Panc1 (cell line): ENCODE measurements at regions not wholly inside any gene's neighbourhood (a gene's known extent, or its start where the extent isn't known, plus 50 kb on each side); places are given as distances from the start of the nearest gene placed in this dataset.

ENCODE experiments used
- ATAC-seq: fragments of 200-7000 bp; cut with Tn5 transposase; 2 replicates; pipeline ENCODE4 v1.9.1; 2020; ENCODE audit warnings: mild to moderate bottlenecking, moderate library complexity
- BruUV-seq: library from RNA; stranded (reverse); fragments of 400-500 nt; replicated peaks from 2 replicates; lab custom pipeline; 2021; lab: Mats Ljungman, UMichigan
- CTCF ChIA-PET: fragments of 300-600 bp; sonication (Branson Sonifier 250); formaldehyde crosslinking; loops from one replicate; lab custom pipeline; 2022; ENCODE audit warnings: antibody characterized with exemption; lab: Charles Lee
- POLR2A ChIA-PET: fragments of 300-600 bp; sonication (Branson Sonifier 250); formaldehyde crosslinking; loops from one replicate; lab custom pipeline; 2022; ENCODE audit warnings: antibody characterized with exemption; lab: Charles Lee
- DNase-seq: peaks from one replicate; pipeline ENCODE4 v3.0.0-alpha.2; 2010; ENCODE audit warnings: low read depth, low spot score
- H3K27ac ChIP-seq: 2 replicates; pipeline ENCODE4 v1.5.1; 2011; ENCODE audit warnings: mild to moderate bottlenecking, low read length, inconsistent platforms
- H3K27me3 ChIP-seq: fragments of 200-500 bp; sonication (Bioruptor generic); 2 replicates; pipeline ENCODE4 v1.6.0; 2014; ENCODE audit warnings: low read length, inconsistent platforms; ENCODE audit not compliant: control insufficient read depth, insufficient read depth
- H3K36me3 ChIP-seq: fragments of 200-500 bp; sonication (Bioruptor generic); 2 replicates; pipeline ENCODE4 v1.5.1; 2014; ENCODE audit warnings: inconsistent platforms, mild to moderate bottlenecking, low read length, moderate library complexity; ENCODE audit not compliant: control insufficient read depth, insufficient read depth
- H3K4me1 ChIP-seq: 2 replicates; pipeline ENCODE4 v1.5.1; 2011; ENCODE audit warnings: inconsistent platforms, mild to moderate bottlenecking, low read length, moderate library complexity; ENCODE audit not compliant: control insufficient read depth, insufficient read depth
- H3K4me3 ChIP-seq, 2 experiments: 2 replicates each; pipeline ENCODE4 v1.5.1; 2011 to 2012; ENCODE audit warnings: low read depth in 2 of 2, low read length in 2 of 2, mild to moderate bottlenecking in 2 of 2, inconsistent platforms in 1 of 2, moderate library complexity in 1 of 2
- H3K9me3 ChIP-seq: fragments of 200-500 bp; sonication (Bioruptor generic); 2 replicates; pipeline ENCODE4 v1.5.1; 2014; ENCODE audit warnings: low read depth, mild to moderate bottlenecking, inconsistent platforms, low read length, moderate library complexity; ENCODE audit not compliant: control insufficient read depth, insufficient read depth
- POLR2AphosphoS5 ChIP-seq: IDR thresholded peaks from 2 replicates; pipeline ENCODE4 v1.6.1; 2012; ENCODE audit warnings: mild to moderate bottlenecking, low read depth, low read length, moderate library complexity
- SIN3A ChIP-seq: IDR thresholded peaks from 2 replicates; pipeline ENCODE4 v1.6.1; 2012; ENCODE audit warnings: low read depth, mild to moderate bottlenecking, low read length, moderate library complexity, borderline replicate concordance; ENCODE audit not compliant: insufficient read depth
- TCF7L2 ChIP-seq: IDR thresholded peaks from 2 replicates; pipeline ENCODE4 v1.6.1; 2011; ENCODE audit warnings: mild to moderate bottlenecking, low read depth, low read length, inconsistent platforms
- in situ Hi-C: cut with HindIII; loops from 2 replicates; pipeline ENCODE4 v1.10.0; 2016; ENCODE audit warnings: low sequenced_read_pairs, low pct_unique_long_range_greater_than_20kb
- intact Hi-C: fragments of 100-400 bp; cut with micrococcal nuclease; formaldehyde crosslinking; loops from one replicate; pipeline ENCODE4 v1.10.0; 2022; ENCODE audit not compliant: unreplicated experiment
- TF ChIP-seq, protein P1 (sequence below): fragments of 450-650 bp; IDR thresholded peaks from 2 replicates; pipeline ENCODE4 v1.5.1; 2017; ENCODE audit warnings: mild to moderate bottlenecking
- TF ChIP-seq, protein P2 (sequence below), 2 experiments: IDR thresholded peaks; 2 replicates each; pipeline ENCODE4 v1.6.1; 2011 to 2012; ENCODE audit warnings: low read depth in 2 of 2, control low read depth in 1 of 2, low read length in 1 of 2, mild to moderate bottlenecking in 1 of 2, moderate library complexity in 1 of 2; ENCODE audit not compliant: insufficient read depth in 1 of 2

DNA sequence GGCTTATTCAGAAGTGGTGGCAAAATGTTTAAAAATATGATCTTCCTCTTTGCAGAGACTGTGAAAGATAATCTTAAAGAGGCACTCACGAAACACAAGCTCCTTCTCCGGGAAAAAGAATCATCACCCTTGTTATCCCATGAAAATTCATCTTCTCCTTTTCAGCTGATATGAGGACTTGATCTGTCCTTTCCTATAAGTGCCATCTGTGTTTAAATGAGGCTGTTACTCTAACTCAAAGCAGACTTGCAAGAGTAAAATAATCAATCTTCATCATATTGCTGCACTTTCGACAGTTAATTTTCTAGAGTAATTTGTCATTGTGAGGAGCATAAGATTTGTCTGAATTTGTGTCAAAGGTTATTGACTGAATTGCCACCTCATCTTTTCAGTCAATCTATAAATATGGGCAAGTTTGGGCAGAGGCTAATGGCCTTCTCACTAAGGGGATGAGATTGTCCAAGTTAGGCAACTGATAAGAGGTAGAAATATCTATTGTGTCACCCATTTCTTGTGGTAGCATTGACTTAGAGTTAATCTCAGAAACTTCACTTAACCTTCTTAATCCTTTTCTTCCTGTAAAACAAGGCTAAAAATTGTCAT lies 452.9 kb downstream of the GRXCR1 start:
- no peak overlapping the region for H3K4me3 ChIP-seq
- no peaks in the 10 kb centered on the region for H3K36me3 ChIP-seq
- DNase-seq (no peak), ATAC-seq (no peak)
- H3K27me3 ChIP-seq, result no peaks in the 10 kb centered on the region
- no TSS peak for BruUV-seq
- H3K4me1 ChIP-seq, result no peaks in the 10 kb centered on the region
- ChIA-PET POLR2A (no interaction called here), CTCF (no interaction called here)
- in situ Hi-C loops (no loop called here), intact Hi-C loops (no loop called here)
- H3K27ac ChIP-seq, result no peak overlapping the region
- H3K9me3 ChIP-seq, result no peaks in the 10 kb centered on the region
- TF ChIP-seq, protein P1, sequence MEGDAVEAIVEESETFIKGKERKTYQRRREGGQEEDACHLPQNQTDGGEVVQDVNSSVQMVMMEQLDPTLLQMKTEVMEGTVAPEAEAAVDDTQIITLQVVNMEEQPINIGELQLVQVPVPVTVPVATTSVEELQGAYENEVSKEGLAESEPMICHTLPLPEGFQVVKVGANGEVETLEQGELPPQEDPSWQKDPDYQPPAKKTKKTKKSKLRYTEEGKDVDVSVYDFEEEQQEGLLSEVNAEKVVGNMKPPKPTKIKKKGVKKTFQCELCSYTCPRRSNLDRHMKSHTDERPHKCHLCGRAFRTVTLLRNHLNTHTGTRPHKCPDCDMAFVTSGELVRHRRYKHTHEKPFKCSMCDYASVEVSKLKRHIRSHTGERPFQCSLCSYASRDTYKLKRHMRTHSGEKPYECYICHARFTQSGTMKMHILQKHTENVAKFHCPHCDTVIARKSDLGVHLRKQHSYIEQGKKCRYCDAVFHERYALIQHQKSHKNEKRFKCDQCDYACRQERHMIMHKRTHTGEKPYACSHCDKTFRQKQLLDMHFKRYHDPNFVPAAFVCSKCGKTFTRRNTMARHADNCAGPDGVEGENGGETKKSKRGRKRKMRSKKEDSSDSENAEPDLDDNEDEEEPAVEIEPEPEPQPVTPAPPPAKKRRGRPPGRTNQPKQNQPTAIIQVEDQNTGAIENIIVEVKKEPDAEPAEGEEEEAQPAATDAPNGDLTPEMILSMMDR, result no peak
- no peak for TF ChIP-seq SIN3A
- TF ChIP-seq POLR2AphosphoS5, result no peak
- TF ChIP-seq TCF7L2, result no peak
- TF ChIP-seq, protein P2, sequence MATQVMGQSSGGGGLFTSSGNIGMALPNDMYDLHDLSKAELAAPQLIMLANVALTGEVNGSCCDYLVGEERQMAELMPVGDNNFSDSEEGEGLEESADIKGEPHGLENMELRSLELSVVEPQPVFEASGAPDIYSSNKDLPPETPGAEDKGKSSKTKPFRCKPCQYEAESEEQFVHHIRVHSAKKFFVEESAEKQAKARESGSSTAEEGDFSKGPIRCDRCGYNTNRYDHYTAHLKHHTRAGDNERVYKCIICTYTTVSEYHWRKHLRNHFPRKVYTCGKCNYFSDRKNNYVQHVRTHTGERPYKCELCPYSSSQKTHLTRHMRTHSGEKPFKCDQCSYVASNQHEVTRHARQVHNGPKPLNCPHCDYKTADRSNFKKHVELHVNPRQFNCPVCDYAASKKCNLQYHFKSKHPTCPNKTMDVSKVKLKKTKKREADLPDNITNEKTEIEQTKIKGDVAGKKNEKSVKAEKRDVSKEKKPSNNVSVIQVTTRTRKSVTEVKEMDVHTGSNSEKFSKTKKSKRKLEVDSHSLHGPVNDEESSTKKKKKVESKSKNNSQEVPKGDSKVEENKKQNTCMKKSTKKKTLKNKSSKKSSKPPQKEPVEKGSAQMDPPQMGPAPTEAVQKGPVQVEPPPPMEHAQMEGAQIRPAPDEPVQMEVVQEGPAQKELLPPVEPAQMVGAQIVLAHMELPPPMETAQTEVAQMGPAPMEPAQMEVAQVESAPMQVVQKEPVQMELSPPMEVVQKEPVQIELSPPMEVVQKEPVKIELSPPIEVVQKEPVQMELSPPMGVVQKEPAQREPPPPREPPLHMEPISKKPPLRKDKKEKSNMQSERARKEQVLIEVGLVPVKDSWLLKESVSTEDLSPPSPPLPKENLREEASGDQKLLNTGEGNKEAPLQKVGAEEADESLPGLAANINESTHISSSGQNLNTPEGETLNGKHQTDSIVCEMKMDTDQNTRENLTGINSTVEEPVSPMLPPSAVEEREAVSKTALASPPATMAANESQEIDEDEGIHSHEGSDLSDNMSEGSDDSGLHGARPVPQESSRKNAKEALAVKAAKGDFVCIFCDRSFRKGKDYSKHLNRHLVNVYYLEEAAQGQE (IDR thresholded peaks at IDR 0.05; ENCODE audit: insufficient read depth in 1 of 2, low read depth in 2 of 2, low read length in 1 of 2), result no peak

DNA sequence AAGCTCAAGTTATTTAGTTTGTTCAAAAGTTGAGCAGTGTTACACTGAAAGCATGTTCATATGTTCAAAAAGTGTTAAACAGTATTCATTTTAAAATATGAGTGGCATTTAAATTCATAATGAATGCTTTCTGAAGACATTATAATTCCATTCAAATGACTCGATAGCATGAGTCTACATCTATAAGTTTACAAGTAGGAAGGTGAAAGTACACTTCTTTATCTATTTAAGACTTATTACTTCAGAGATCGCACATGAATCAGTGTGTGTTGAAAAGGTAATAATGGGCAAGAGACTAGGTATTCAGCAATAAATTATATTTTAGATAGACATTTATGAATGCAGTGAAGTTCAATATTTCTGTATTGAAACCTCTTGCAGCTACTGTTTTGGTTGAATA lies 456.1 kb downstream of the GRXCR1 start:
- H3K4me1 ChIP-seq, result no peaks in the 10 kb centered on the region
- no TSS peak for BruUV-seq
- in situ Hi-C loops, result no loop called here
- POLR2A ChIA-PET, result no interaction called here
- H3K4me3 ChIP-seq, result no peak overlapping the region
- H3K9me3 ChIP-seq, result no peaks in the 10 kb centered on the region
- TF ChIP-seq, protein P1, result no peak
- TF ChIP-seq SIN3A, result no peak
- intact Hi-C loops, result no loop called here
- CTCF ChIA-PET, result no interaction called here
- no peaks in the 10 kb centered on the region for H3K27me3 ChIP-seq
- no peaks in the 10 kb centered on the region for H3K36me3 ChIP-seq
- ATAC-seq, result no peak
- DNase-seq, result no peak
- no peak overlapping the region for H3K27ac ChIP-seq
